ENCODE measurements at regions not wholly inside any gene's neighbourhood (a gene's known extent, or its start where the extent isn't known, plus 50 kb on each side); places are given as distances from the start of the nearest gene placed in this dataset.

DNA sequence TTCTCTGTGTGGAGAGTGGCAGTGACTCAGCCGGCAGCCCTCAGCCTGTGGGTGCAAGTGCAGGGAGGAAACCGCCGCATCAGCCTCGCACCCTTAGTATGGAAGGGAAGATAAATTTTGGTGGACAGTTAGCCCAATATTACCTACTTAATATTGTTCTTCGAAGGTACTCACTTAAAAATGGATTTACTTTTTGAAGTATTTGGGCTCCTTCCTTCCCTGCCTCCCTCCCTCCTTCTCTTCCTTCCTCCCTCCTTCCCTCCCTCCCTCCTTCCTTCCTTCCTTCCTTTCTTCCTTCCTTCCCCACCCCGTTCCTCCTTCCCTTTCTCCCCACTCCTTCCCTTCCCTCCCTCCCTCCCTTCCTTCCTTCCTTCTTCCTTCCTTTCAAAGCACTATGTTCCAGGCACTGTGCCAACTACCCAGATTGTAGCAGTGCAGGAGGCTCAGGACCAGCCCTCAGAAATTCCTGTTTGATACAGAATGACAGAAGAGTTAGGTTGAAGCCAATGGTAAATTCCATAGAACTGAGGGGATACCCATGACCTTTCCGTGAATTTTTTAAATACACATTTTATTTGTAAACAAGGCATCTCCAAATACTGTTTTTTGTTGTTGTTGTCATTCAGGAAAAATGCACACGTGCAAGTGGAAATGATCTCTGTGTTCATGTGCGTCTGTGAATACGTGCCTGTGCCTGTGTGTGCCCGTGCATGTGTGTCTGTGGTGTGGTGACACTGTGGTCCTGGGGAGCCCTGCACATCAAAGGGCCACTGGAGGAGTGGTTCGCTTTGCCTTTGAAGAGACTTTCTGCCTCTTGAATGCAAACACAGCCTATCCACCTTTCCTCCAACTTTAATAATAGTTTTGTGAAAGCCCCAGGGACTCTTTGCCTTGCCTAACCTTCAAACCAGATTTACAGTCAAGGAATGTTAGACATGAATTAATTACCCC, 141.7 kb downstream of the EDN3 start:
- TF ChIP-seq POLR2A (IDR thresholded peaks at IDR 0.05) = no peak
- TF ChIP-seq, protein P1, sequence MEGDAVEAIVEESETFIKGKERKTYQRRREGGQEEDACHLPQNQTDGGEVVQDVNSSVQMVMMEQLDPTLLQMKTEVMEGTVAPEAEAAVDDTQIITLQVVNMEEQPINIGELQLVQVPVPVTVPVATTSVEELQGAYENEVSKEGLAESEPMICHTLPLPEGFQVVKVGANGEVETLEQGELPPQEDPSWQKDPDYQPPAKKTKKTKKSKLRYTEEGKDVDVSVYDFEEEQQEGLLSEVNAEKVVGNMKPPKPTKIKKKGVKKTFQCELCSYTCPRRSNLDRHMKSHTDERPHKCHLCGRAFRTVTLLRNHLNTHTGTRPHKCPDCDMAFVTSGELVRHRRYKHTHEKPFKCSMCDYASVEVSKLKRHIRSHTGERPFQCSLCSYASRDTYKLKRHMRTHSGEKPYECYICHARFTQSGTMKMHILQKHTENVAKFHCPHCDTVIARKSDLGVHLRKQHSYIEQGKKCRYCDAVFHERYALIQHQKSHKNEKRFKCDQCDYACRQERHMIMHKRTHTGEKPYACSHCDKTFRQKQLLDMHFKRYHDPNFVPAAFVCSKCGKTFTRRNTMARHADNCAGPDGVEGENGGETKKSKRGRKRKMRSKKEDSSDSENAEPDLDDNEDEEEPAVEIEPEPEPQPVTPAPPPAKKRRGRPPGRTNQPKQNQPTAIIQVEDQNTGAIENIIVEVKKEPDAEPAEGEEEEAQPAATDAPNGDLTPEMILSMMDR (IDR thresholded peaks at IDR 0.05) = no peak
- intact Hi-C loops (cut with DNase I) = no loop called here

DNA sequence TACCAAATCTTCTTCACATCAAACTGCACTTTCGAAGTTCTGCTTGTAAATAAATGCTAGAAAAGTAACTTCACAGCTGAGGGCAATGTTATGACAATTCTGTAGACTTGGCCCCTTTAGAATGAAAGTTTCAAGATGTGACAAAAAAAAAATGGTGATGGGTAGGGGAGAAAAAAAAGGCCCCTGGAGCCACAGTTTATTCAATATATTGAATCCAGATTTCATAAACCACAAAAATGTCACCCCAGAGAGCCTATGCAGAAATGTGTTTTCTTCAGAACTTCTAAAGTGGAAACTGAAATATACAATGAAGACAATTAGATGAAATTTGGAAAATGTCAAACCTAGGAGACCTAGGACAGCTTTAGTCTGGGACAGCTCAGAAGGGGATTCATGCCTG, 143.1 kb downstream of the EDN3 start:
- intact Hi-C loops (cut with DNase I) = no loop called here
- H3K27ac ChIP-seq = no peak overlapping the region
- no peak for DNase-seq
- no peaks in the 10 kb centered on the region for H3K4me1 ChIP-seq (replicated peaks in 1 of 2)
- no peaks in the 10 kb centered on the region for H3K36me3 ChIP-seq (replicated peaks in 1 of 2)
- TF ChIP-seq, protein P1 (IDR thresholded peaks at IDR 0.05) = no peak
- no peak for TF ChIP-seq POLR2A (IDR thresholded peaks at IDR 0.05)
- no peaks in the 10 kb centered on the region for H3K9me3 ChIP-seq (replicated peaks in 1 of 3)
- 62 to 75% (median 67%) methylated on average over 1 of the region's 1 CpG for WGBS, 4 donors
- H3K27me3 ChIP-seq = peaks cover 5% of the 10 kb centered on the region
- H3K4me3 ChIP-seq = no peak overlapping the region

More for the DNA sequence above, 141.7 kb downstream of the EDN3 start:
- Histone ChIP-seq H3K27me3 (peaks cover 5% of the 10 kb centered on the region), H3K27ac (no peak overlapping the region), H3K4me3 (no peak overlapping the region), H3K36me3 (replicated peaks in 1 of 2) (no peaks in the 10 kb centered on the region), H3K9me3 (replicated peaks in 1 of 3) (no peaks in the 10 kb centered on the region), H3K4me1 (replicated peaks in 1 of 2) (no peaks in the 10 kb centered on the region)
- DNase-seq = no peak
- 66 to 70% (median 70%) methylated on average over 12 of the region's 12 CpGs for WGBS, 4 donors

DNA sequence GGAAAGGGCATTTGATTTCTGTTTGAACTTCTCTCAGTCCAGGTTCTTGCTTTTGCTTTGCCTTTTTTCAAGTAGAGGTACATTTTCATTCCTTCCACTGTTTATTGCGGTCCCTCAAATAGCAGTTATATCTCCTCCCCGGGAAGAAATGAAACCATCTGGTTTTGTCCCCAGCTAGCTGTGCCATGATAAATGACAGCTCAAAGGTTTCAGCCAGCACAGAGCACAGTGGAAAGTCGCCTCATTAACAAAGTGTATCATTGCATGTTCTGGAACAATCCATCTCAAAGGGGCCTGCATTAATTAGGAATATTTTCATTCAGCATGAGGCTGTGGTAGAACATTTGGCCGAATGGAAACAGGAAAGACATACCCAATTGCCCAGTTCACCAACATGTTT, 146.0 kb downstream of the EDN3 start:
- Histone ChIP-seq H3K4me1 (replicated peaks in 1 of 2) (no peaks in the 10 kb centered on the region), H3K36me3 (replicated peaks in 1 of 2) (no peaks in the 10 kb centered on the region), H3K27me3 (peaks cover 5% of the 10 kb centered on the region), H3K27ac (no peak overlapping the region), H3K9me3 (replicated peaks in 1 of 3) (no peaks in the 10 kb centered on the region), H3K4me3 (no peak overlapping the region)
- no peak for DNase-seq
- WGBS, 4 donors = 64 to 76% (median 67%) methylated on average over 4 of the region's 4 CpGs
- intact Hi-C loops (cut with DNase I) = no loop called here
- TF ChIP-seq, protein P1 (IDR thresholded peaks at IDR 0.05) = no peak
- no peak for TF ChIP-seq POLR2A (IDR thresholded peaks at IDR 0.05)

DNA sequence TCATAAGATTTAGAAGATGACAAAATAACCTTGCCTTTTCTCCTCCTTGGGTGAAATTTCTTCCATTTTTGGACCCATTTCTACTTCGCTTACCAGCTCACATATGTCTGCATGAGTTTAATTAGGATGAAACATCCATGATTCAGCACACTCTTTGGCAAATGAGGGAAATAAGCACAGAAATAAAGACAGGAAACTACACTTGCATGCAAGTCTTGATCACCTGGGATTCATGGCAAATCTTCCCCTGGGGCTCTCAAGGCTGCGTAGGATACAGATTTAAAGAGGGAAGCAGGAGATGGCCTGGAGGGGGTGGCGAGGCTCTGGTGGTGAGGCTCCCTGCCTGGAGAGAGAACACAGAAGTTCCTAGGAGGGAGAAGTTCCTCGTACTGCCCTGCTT, 147.8 kb downstream of the EDN3 start:
- no peaks in the 10 kb centered on the region for H3K9me3 ChIP-seq (replicated peaks in 1 of 3)
- no peak for DNase-seq
- H3K4me1 ChIP-seq (replicated peaks in 1 of 2) = no peaks in the 10 kb centered on the region
- H3K27ac ChIP-seq = no peak overlapping the region
- WGBS, 4 donors = 58 to 69% (median 63%) methylated on average over 4 of the region's 4 CpGs
- H3K27me3 ChIP-seq = peaks cover 5% of the 10 kb centered on the region
- no peak for TF ChIP-seq POLR2A (IDR thresholded peaks at IDR 0.05)
- TF ChIP-seq, protein P1 (IDR thresholded peaks at IDR 0.05) = no peak
- H3K36me3 ChIP-seq (replicated peaks in 1 of 2) = no peaks in the 10 kb centered on the region
- no peak overlapping the region for H3K4me3 ChIP-seq
- intact Hi-C loops (cut with DNase I) = no loop called here
